HepG2 (cell line): ENCODE measurements at regions not wholly inside any gene's neighbourhood (a gene's known extent, or its start where the extent isn't known, plus 50 kb on each side); places are given as distances from the start of the nearest gene placed in this dataset.

Experiments
- ATAC-seq: fragments of 200-7000 bp; cut with Tn5 transposase; 3 replicates; pipeline ENCODE4 v1.9.1; 2020; ENCODE audit warnings: mild to moderate bottlenecking, moderate library complexity
- BruUV-seq: library from RNA; stranded (reverse); fragments of 400-500 nt; replicated peaks from 2 replicates; lab custom pipeline; 2021; lab: Mats Ljungman, UMichigan
- CTCF ChIA-PET: fragments of 300-600 bp; formaldehyde crosslinking; extraction: SDS; loops from one replicate; lab custom pipeline; 2021; ENCODE audit warnings: low total read pairs, inconsistent platforms, low intra/inter-chr PET ratio; lab: Yijun Ruan, JAX
- POLR2A ChIA-PET: fragments of 350-600 bp; sonication (Branson Sonifier 250); formaldehyde crosslinking; loops from one replicate; lab custom pipeline; 2020; ENCODE audit warnings: antibody characterized with exemption, inconsistent platforms; lab: Yijun Ruan, JAX
- DNase-seq: peaks from one replicate; pipeline ENCODE4 v3.0.0-alpha.2; 2015; ENCODE audit warnings: low spot score
- FAIRE-seq: peaks from 3 replicates; lab custom pipeline; 2011; peaks lifted over from hg19 to GRCh38; lab: Jason Lieb, UNC
- H2AFZ ChIP-seq: one replicate; pipeline ENCODE4 v1.6.1; 2011; ENCODE audit warnings: low read length, inconsistent platforms
- H3K27ac ChIP-seq: fragments of 300-600 bp; 3 replicates; pipeline ENCODE4 v1.8.0; 2011; ENCODE audit warnings: mixed run types, mild to moderate bottlenecking, mixed read lengths, low read length, inconsistent platforms; ENCODE audit not compliant: insufficient read depth; ENCODE audit errors: extremely low read length
- H3K27me3 ChIP-seq, 2 experiments: fragments of 200-600 bp in 1 of 2; 2 replicates in 1 of 2; 3 replicates in 1 of 2; pipeline versions ENCODE4 v1.6.0 to v1.8.0; 2011; ENCODE audit warnings: low read length in 2 of 2, mild to moderate bottlenecking in 2 of 2, moderate library complexity in 2 of 2, inconsistent platforms in 1 of 2; ENCODE audit not compliant: insufficient read depth in 2 of 2, control insufficient read depth in 1 of 2
- H3K36me3 ChIP-seq, 2 experiments: fragments of 200-600 bp in 1 of 2; replicated peaks in 1 of 2; 2 replicates in 1 of 2; 3 replicates in 1 of 2; pipeline versions ENCODE4 v1.5.1 to v1.8.0; 2011; ENCODE audit warnings: low read length in 2 of 2, inconsistent platforms in 1 of 2; ENCODE audit not compliant: insufficient read depth in 2 of 2, control insufficient read depth in 1 of 2
- H3K4me1 ChIP-seq: 2 replicates; pipeline ENCODE4 v1.5.1; 2012; ENCODE audit warnings: low read length, inconsistent platforms; ENCODE audit not compliant: insufficient read depth
- H3K4me2 ChIP-seq: 2 replicates; pipeline ENCODE4 v1.6.0; 2011; ENCODE audit warnings: low read depth, low read length, inconsistent platforms
- H3K4me3 ChIP-seq, 3 experiments: fragments of 200-600 bp in 1 of 3; sonication (generic), shearing (Covaris generic) in 1 of 3; replicated peaks in 1 of 3; 2 replicates each; pipeline ENCODE4 v1.5.1; 2011 to 2016; ENCODE audit warnings: low read length in 3 of 3, inconsistent platforms in 2 of 3, low read depth in 2 of 3, mild to moderate bottlenecking in 2 of 3, control low read depth in 1 of 3, mixed read lengths in 1 of 3; ENCODE audit not compliant: insufficient read depth in 1 of 3
- H3K79me2 ChIP-seq: one replicate; pipeline ENCODE4 v1.6.1; 2011; ENCODE audit warnings: low read length, inconsistent platforms; ENCODE audit not compliant: insufficient read depth
- H3K9ac ChIP-seq: 2 replicates; pipeline ENCODE4 v1.6.0; 2011; ENCODE audit warnings: mild to moderate bottlenecking, low read depth, low read length, inconsistent platforms; ENCODE audit not compliant: insufficient read depth
- H3K9me3 ChIP-seq: 2 replicates; pipeline ENCODE4 v1.5.1; 2012; ENCODE audit warnings: mild to moderate bottlenecking, low read length
- H4K20me1 ChIP-seq: 2 replicates; pipeline ENCODE4 v1.6.0; 2011; ENCODE audit warnings: inconsistent platforms, mild to moderate bottlenecking, low read length, moderate library complexity; ENCODE audit not compliant: insufficient read depth
- NFE2L2 ChIP-seq: fragments of 150-350 bp; IDR thresholded peaks from 2 replicates; pipeline ENCODE4 v1.6.1; 2014; ENCODE audit warnings: low read length
- SIN3A ChIP-seq: IDR thresholded peaks from 2 replicates; pipeline ENCODE4 v1.6.1; 2011; ENCODE audit warnings: low read depth, mild to moderate bottlenecking, control low read depth, low read length, borderline replicate concordance
- ZBTB46 ChIP-seq: sonication (generic); formaldehyde crosslinking; IDR thresholded peaks from 2 replicates; pipeline ENCODE4 v1.4.0; 2020; ENCODE audit warnings: mild to moderate bottlenecking, missing genetic modification reagents, borderline replicate concordance
- WGBS: methylation state at CpG from one replicate; pipeline ENCODE4 v1.1.6; 2017; ENCODE audit warnings: low lambda C conversion rate; 5-methylcytosine and 5-hydroxymethylcytosine counted together
- in situ Hi-C: cut with HindIII; loops from 2 replicates; pipeline ENCODE4 v1.10.0; 2017; ENCODE audit warnings: low pct_unique_long_range_greater_than_20kb; ENCODE audit not compliant: extremely low pct_ligation_motif_present
- intact Hi-C: fragments of 100-400 bp; cut with micrococcal nuclease; formaldehyde crosslinking; loops from one replicate; pipeline ENCODE4 v1.10.0; 2022; ENCODE audit not compliant: unreplicated experiment
- TF ChIP-seq, protein P1 (sequence below): sonication (generic); formaldehyde crosslinking; IDR thresholded peaks from 2 replicates; pipeline ENCODE4 v1.4.0; 2020; ENCODE audit warnings: mild to moderate bottlenecking, missing genetic modification reagents

- Histone ChIP-seq H3K36me3 (no peaks in the 10 kb centered on the region), H3K9me3 (no peaks in the 10 kb centered on the region), H3K27me3 (peaks cover 7 to 70% of the 10 kb centered on the region in 2 experiments; a peak in 4 of 5 replicates), H2AFZ (no peak overlapping the region), H3K27ac (no peak overlapping the region), H3K4me3 (no peak overlapping the region), H4K20me1 (no peaks in the 10 kb centered on the region), H3K9ac (no peak overlapping the region), H3K4me2 (no peak overlapping the region), H3K4me1 (peaks cover 46% of the 10 kb centered on the region), H3K79me2 (no peaks in the 10 kb centered on the region)
- ChIA-PET CTCF (no interaction called here), POLR2A (interaction anchor here (1.0 kb wide), 1 partner anchor 186 kb away, joined by 5 read pairs; the partner anchor contains the start of gene ID2)
- TF ChIP-seq NFE2L2 (no peak), ZBTB46 (CRISPR knock-in tag) (no peak), SIN3A (no peak)
- TF ChIP-seq, protein P1, sequence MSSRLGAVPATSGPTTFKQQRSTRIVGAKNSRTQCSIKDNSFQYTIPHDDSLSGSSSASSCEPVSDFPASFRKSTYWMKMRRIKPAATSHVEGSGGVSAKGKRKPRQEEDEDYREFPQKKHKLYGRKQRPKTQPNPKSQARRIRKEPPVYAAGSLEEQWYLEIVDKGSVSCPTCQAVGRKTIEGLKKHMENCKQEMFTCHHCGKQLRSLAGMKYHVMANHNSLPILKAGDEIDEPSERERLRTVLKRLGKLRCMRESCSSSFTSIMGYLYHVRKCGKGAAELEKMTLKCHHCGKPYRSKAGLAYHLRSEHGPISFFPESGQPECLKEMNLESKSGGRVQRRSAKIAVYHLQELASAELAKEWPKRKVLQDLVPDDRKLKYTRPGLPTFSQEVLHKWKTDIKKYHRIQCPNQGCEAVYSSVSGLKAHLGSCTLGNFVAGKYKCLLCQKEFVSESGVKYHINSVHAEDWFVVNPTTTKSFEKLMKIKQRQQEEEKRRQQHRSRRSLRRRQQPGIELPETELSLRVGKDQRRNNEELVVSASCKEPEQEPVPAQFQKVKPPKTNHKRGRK = no peak
- no peak for FAIRE-seq
- no peak for ATAC-seq
- intact Hi-C loops = no loop called here
- BruUV-seq = no TSS peak
- DNase-seq = no peak
- 59% methylated on average over 11 of the region's 12 CpGs for WGBS
- in situ Hi-C loops = no loop called here
These were observed 186.5 kb upstream of the ID2 start for GRCh38 chr2:8495189-8495989.
